SK-N-SH treated with all-trans-retinoic acid at 6 μM for 48 hours (cell line): ENCODE measurements at regions not wholly inside any gene's neighbourhood (a gene's known extent, or its start where the extent isn't known, plus 50 kb on each side); places are given as distances from the start of the nearest gene placed in this dataset.

ENCODE experiments used
- ATAC-seq: fragments of 200-7000 bp; cut with Tn5 transposase; 3 replicates; pipeline ENCODE4 v1.9.1; 2020; ENCODE audit warnings: mild to moderate bottlenecking, moderate library complexity
- ARNTL ChIP-seq: fragments of 450-650 bp; formaldehyde crosslinking; IDR thresholded peaks from 2 replicates; pipeline ENCODE4 v1.5.0; 2020; ENCODE audit warnings: low read depth, mild to moderate bottlenecking, moderate library complexity, borderline replicate concordance
- CSDC2 ChIP-seq: fragments of 250-450 bp; sonication (Bioruptor Pico); IDR thresholded peaks from 2 replicates; pipeline ENCODE4 v1.5.0; 2020; ENCODE audit warnings: mild to moderate bottlenecking, moderate library complexity
- ESRRG ChIP-seq: fragments of 250-450 bp; sonication (Bioruptor Pico); IDR thresholded peaks from 2 replicates; pipeline ENCODE4 v1.6.1; 2021; ENCODE audit warnings: mild to moderate bottlenecking
- GLIS3 ChIP-seq: fragments of 250-450 bp; sonication (Bioruptor Pico); IDR thresholded peaks from 2 replicates; pipeline ENCODE4 v1.5.0; 2020; ENCODE audit warnings: mild to moderate bottlenecking, moderate library complexity
- ISL1 ChIP-seq: fragments of 250-450 bp; sonication (Bioruptor Pico); IDR thresholded peaks from 2 replicates; pipeline ENCODE4 v2.1.2; 2022; ENCODE audit warnings: mild to moderate bottlenecking, moderate library complexity
- OSR1 ChIP-seq: fragments of 250-450 bp; sonication (Bioruptor Pico); IDR thresholded peaks from 2 replicates; pipeline ENCODE4 v1.8.0; 2022; ENCODE audit warnings: moderate library complexity, mild to moderate bottlenecking, inconsistent platforms
- PPARA ChIP-seq: fragments of 250-450 bp; sonication (Bioruptor Pico); IDR thresholded peaks from 2 replicates; pipeline ENCODE4 v1.5.0; 2020; ENCODE audit warnings: mild to moderate bottlenecking, borderline replicate concordance
- RARB ChIP-seq: fragments of 250-450 bp; sonication (Bioruptor Pico); IDR thresholded peaks from 2 replicates; pipeline ENCODE4 v1.8.0; 2021; ENCODE audit warnings: mild to moderate bottlenecking, moderate library complexity
- SNAI2 ChIP-seq: fragments of 250-450 bp; sonication (Bioruptor Pico); IDR thresholded peaks from 2 replicates; pipeline ENCODE4 v1.5.0; 2020; ENCODE audit warnings: mild to moderate bottlenecking, moderate library complexity
- TCF4 ChIP-seq: fragments of 250-450 bp; sonication (Bioruptor Pico); IDR thresholded peaks from 2 replicates; pipeline ENCODE4 v1.8.0; 2021; ENCODE audit warnings: mild to moderate bottlenecking, moderate library complexity, borderline replicate concordance
- TOX ChIP-seq: fragments of 250-450 bp; sonication (Bioruptor Pico); IDR thresholded peaks from 2 replicates; pipeline ENCODE4 v1.8.0; 2021; ENCODE audit warnings: mild to moderate bottlenecking, moderate library complexity, borderline replicate concordance
- ZC3H10 ChIP-seq: fragments of 250-450 bp; sonication (Bioruptor Pico); IDR thresholded peaks from 2 replicates; pipeline ENCODE4 v1.5.1; 2021; ENCODE audit warnings: mild to moderate bottlenecking, moderate library complexity
- ZFP3 ChIP-seq: fragments of 250-450 bp; sonication (Bioruptor Pico); IDR thresholded peaks from 2 replicates; pipeline ENCODE4 v1.5.0; 2020; ENCODE audit warnings: mild to moderate bottlenecking, moderate library complexity
- ZFP30 ChIP-seq: fragments of 450-650 bp; formaldehyde crosslinking; IDR thresholded peaks from 2 replicates; pipeline ENCODE4 v1.5.0; 2022; ENCODE audit warnings: mild to moderate bottlenecking, moderate library complexity
- ZNF565 ChIP-seq: fragments of 450-650 bp; formaldehyde crosslinking; conservative IDR thresholded peaks from 2 replicates; pipeline ENCODE4 v1.5.0; 2020; ENCODE audit warnings: low read depth, mild to moderate bottlenecking, moderate library complexity
- ZNF70 ChIP-seq: fragments of 450-650 bp; formaldehyde crosslinking; IDR thresholded peaks from 2 replicates; pipeline ENCODE4 v1.5.0; 2020; ENCODE audit warnings: mild to moderate bottlenecking, moderate library complexity
- TF ChIP-seq, protein P1 (sequence below): fragments of 250-450 bp; sonication (Bioruptor Pico); IDR thresholded peaks from 2 replicates; pipeline ENCODE4 v1.8.0; 2020; ENCODE audit warnings: mild to moderate bottlenecking, moderate library complexity, borderline replicate concordance
- TF ChIP-seq, protein P2 (sequence below): fragments of 250-450 bp; sonication (Bioruptor Pico); IDR thresholded peaks from 2 replicates; pipeline ENCODE4 v1.5.1; 2020; ENCODE audit warnings: low read depth, mild to moderate bottlenecking, moderate library complexity
- TF ChIP-seq, protein P3 (sequence below): fragments of 250-450 bp; sonication (Bioruptor Pico); IDR thresholded peaks from 2 replicates; pipeline ENCODE4 v1.5.1; 2021; ENCODE audit warnings: mild to moderate bottlenecking, moderate library complexity

DNA sequence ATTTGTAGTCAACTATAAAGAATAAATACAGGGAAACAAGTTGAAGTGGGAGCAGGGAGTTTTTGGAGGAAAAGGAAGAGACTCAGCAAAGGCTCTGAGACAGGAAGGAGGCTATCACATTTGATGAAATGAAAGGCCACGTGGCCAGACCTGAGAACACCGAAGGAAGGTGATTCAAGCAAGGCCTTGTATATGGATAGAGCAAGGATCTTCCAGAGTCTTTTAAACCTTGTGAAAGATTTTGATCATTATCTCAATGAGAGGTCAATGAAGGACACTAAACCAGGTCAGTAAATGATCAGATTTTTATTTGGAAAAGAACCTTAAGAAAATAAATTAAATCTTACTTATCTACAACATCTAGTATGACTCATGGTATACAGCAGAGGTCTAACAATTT, 523.5 kb downstream of the SLC16A7 start (continued):
- TF ChIP-seq, protein P1, sequence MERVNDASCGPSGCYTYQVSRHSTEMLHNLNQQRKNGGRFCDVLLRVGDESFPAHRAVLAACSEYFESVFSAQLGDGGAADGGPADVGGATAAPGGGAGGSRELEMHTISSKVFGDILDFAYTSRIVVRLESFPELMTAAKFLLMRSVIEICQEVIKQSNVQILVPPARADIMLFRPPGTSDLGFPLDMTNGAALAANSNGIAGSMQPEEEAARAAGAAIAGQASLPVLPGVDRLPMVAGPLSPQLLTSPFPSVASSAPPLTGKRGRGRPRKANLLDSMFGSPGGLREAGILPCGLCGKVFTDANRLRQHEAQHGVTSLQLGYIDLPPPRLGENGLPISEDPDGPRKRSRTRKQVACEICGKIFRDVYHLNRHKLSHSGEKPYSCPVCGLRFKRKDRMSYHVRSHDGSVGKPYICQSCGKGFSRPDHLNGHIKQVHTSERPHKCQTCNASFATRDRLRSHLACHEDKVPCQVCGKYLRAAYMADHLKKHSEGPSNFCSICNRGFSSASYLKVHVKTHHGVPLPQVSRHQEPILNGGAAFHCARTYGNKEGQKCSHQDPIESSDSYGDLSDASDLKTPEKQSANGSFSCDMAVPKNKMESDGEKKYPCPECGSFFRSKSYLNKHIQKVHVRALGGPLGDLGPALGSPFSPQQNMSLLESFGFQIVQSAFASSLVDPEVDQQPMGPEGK = no peak
- TF ChIP-seq SNAI2 (no peak), RARB (no peak), ESRRG (CRISPR knock-in tag) (no peak), TCF4 (CRISPR knock-in tag) (no peak)
- TF ChIP-seq, protein P2, sequence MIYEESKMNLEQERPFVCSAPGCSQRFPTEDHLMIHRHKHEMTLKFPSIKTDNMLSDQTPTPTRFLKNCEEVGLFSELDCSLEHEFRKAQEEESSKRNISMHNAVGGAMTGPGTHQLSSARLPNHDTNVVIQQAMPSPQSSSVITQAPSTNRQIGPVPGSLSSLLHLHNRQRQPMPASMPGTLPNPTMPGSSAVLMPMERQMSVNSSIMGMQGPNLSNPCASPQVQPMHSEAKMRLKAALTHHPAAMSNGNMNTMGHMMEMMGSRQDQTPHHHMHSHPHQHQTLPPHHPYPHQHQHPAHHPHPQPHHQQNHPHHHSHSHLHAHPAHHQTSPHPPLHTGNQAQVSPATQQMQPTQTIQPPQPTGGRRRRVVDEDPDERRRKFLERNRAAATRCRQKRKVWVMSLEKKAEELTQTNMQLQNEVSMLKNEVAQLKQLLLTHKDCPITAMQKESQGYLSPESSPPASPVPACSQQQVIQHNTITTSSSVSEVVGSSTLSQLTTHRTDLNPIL = no peak

DNA sequence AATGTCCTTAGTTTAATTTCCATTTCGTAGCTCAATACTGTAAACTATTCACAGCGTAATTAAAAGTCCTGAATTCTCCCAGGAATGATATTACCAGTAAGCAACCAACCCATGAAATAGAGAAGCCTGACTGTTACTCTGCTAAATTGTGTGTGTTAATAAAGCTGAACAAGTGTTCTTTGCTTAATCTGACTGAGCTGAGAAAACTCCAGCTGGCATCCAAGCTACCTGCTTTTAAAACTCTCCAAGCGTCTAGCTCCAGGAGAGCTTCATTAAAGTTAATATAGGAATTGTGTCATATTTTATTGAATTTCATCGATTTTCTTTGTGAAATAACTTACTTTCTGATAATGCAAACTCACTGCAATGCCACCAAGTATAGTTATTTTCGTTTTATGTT, 524.4 kb downstream of the SLC16A7 start:
- TF ChIP-seq, protein P1 = no peak
- no peak for TF ChIP-seq ARNTL
- no peak for TF ChIP-seq SNAI2
- no peak for TF ChIP-seq RARB
- no peak for TF ChIP-seq ZC3H10 (CRISPR knock-in tag)
- no peak for TF ChIP-seq OSR1 (CRISPR knock-in tag)
- TF ChIP-seq, protein P2 = no peak
- no peak for TF ChIP-seq ZNF70 (CRISPR knock-in tag)
- no peak for TF ChIP-seq CSDC2
- TF ChIP-seq PPARA (CRISPR knock-in tag) = no peak
- no peak for TF ChIP-seq ZFP3 (CRISPR knock-in tag)
- TF ChIP-seq ESRRG (CRISPR knock-in tag) = no peak
- no peak for ATAC-seq

DNA sequence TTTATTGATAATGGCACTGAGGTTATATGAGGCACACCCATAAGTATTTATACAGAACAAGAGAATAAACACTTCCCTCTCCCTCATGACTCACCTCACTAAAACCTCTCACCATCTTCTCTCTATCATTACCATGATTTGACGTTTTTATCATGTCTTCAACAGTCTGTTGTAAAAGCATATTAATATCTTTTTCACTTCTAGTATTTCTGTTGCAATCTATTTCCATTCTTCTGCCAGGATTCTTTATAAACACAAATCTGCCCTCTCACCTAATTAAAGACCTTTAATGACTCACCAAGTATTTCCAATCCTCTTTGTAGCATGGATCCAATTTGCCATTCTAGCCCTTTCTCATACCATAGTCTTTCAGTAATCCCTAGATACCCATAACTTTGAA, 527.7 kb downstream of the SLC16A7 start:
- TF ChIP-seq GLIS3 = no peak
- TF ChIP-seq ZFP30 (CRISPR knock-in tag) = no peak
- no peak for TF ChIP-seq PPARA (CRISPR knock-in tag)
- no peak for TF ChIP-seq ISL1 (CRISPR knock-in tag)
- ATAC-seq = no peak

DNA sequence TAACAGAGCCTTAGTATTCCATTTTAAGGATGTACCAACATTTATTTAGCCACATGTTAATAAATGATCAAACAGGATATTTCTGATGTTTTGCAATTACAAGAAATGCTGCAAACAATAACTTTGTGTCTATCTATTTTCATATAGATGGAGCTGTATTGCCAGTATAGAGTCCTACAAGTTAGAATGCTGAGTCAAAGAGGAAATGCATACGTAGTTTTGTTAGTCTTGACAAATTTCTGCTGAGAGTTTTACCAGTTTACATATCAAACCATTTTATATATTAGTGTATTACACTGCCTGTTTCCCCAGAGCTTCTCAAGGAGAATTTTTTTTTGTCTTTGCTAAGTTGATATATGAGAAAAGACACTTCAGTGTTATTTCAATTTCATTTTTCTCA, 541.7 kb downstream of the SLC16A7 start:
- no peak for ATAC-seq
- TF ChIP-seq ZC3H10 (CRISPR knock-in tag) (no peak), ZFP30 (CRISPR knock-in tag) (no peak), ISL1 (CRISPR knock-in tag) (no peak), RARB (no peak), OSR1 (CRISPR knock-in tag) (no peak), PPARA (CRISPR knock-in tag) (no peak), CSDC2 (no peak), ZFP3 (CRISPR knock-in tag) (no peak), TOX (CRISPR knock-in tag) (no peak), ARNTL (no peak), ZNF565 (CRISPR knock-in tag) (no peak), ESRRG (CRISPR knock-in tag) (no peak), GLIS3 (no peak)
- TF ChIP-seq, protein P2 = no peak
- TF ChIP-seq, protein P3, sequence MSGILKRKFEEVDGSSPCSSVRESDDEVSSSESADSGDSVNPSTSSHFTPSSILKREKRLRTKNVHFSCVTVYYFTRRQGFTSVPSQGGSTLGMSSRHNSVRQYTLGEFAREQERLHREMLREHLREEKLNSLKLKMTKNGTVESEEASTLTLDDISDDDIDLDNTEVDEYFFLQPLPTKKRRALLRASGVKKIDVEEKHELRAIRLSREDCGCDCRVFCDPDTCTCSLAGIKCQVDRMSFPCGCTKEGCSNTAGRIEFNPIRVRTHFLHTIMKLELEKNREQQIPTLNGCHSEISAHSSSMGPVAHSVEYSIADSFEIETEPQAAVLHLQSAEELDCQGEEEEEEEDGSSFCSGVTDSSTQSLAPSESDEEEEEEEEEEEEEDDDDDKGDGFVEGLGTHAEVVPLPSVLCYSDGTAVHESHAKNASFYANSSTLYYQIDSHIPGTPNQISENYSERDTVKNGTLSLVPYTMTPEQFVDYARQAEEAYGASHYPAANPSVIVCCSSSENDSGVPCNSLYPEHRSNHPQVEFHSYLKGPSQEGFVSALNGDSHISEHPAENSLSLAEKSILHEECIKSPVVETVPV (CRISPR knock-in tag) = no peak
